Upper lobe of left lung (tissue), 4 donors: ENCODE measurements at regions not wholly inside any gene's neighbourhood (a gene's known extent, or its start where the extent isn't known, plus 50 kb on each side); places are given as distances from the start of the nearest gene placed in this dataset.

Experiments used
- EP300 ChIP-seq, 4 donors: sonication (generic); formaldehyde crosslinking; IDR thresholded peaks; one replicate each; pipeline ENCODE4 v1.5.1; 2017; ENCODE audit warnings: antibody characterized with exemption in 4 of 4, control low read depth in 2 of 4
- POLR2A ChIP-seq, 4 donors: fragments of 450-650 bp; IDR thresholded peaks; one replicate each; pipeline ENCODE4 v1.5.1; 2016 to 2017; ENCODE audit warnings: antibody characterized with exemption in 4 of 4, mild to moderate bottlenecking in 2 of 4
- TF ChIP-seq, protein P1 (sequence below), 6 experiments: fragments of 450-650 bp in 4 of 6; fragments of 200-600 bp in 2 of 6; sonication (generic) in 2 of 6; IDR thresholded peaks; one replicate each; pipeline ENCODE4 v1.5.1; 2016 to 2019; ENCODE audit warnings: antibody characterized with exemption in 6 of 6

GRCh38 chr10:4396401-4397283, 429.4 kb upstream of the AKR1E2 start:
- TF ChIP-seq, protein P1, sequence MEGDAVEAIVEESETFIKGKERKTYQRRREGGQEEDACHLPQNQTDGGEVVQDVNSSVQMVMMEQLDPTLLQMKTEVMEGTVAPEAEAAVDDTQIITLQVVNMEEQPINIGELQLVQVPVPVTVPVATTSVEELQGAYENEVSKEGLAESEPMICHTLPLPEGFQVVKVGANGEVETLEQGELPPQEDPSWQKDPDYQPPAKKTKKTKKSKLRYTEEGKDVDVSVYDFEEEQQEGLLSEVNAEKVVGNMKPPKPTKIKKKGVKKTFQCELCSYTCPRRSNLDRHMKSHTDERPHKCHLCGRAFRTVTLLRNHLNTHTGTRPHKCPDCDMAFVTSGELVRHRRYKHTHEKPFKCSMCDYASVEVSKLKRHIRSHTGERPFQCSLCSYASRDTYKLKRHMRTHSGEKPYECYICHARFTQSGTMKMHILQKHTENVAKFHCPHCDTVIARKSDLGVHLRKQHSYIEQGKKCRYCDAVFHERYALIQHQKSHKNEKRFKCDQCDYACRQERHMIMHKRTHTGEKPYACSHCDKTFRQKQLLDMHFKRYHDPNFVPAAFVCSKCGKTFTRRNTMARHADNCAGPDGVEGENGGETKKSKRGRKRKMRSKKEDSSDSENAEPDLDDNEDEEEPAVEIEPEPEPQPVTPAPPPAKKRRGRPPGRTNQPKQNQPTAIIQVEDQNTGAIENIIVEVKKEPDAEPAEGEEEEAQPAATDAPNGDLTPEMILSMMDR (IDR thresholded peaks at IDR 0.05), result no peak
- TF ChIP-seq POLR2A (IDR thresholded peaks at IDR 0.05) (no peak), EP300 (IDR thresholded peaks at IDR 0.05) (no peak)
